CD4-positive, alpha-beta T cell treated with Interleukin-15 for 4 hours (primary cell): ENCODE measurements at regions not wholly inside any gene's neighbourhood (a gene's known extent, or its start where the extent isn't known, plus 50 kb on each side); places are given as distances from the start of the nearest gene placed in this dataset.
"Not testable (repeated sequence)": the region's sequence is repeated elsewhere in the genome, so short reads cannot be mapped to it uniquely, and the experiment has no call there.

Experiments used
- DNase-seq: peaks from one replicate; pipeline ENCODE4 v3.0.0-alpha.2; 2020; ENCODE audit warnings: low spot score

DNA sequence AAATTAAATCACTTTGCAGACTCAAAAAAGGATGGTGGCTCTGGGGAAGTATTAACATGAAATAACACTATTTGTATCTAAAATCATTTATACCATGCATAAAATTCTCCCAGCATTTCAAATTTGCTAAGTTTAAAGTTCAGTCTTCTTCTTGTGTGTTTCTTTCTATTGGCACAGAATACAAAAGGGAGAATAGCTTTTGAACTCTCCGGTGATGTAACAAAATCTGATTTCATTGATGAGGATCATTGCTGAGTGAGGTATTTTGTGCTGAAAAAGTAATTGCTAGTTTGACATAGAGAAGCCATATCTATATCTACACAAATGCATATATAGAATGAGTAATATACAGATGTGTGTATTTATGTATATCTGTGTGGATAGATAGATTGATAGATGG lies 174.8 kb downstream of the LACC1 start:
- DNase-seq = no peak

DNA sequence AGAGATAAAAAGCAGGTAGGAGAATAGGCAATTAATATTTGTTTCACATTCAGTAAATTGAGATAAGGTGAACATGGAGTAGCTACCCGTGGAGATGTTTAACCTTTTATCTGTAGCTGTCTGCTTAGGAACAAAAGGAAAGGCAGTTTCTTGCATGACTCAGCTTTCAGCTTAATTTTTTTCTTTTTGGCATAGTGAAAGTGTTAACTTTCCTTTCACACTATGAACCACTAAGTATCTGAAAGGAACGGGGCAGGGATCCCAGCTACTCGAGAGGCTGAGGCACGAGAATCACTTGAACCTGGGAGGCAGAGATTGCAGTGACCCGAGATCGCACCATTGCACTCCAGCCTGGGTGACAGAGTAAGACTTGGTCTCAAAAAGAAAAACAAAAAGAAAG lies 176.0 kb downstream of the LACC1 start:
- DNase-seq = not testable (repeated sequence)

DNA sequence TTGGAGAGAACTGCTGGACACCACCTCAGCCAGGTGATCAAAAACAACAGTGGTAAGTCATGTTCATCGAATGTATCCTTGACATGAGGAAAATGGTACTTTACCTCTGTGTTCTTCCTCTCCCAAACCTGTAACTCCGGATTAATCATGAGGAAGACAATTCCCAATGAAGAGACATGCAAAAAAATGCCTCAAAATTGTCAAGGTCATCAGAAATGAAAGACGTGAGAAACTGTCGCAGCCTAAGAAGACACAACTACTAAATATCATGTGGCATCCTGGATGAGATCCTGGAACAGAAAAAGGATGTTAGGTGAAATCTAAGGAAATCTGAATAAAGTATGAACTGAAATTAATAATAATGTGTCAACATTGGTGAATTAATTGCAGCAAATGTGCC lies 178.4 kb downstream of the LACC1 start:
- no peak for DNase-seq

DNA sequence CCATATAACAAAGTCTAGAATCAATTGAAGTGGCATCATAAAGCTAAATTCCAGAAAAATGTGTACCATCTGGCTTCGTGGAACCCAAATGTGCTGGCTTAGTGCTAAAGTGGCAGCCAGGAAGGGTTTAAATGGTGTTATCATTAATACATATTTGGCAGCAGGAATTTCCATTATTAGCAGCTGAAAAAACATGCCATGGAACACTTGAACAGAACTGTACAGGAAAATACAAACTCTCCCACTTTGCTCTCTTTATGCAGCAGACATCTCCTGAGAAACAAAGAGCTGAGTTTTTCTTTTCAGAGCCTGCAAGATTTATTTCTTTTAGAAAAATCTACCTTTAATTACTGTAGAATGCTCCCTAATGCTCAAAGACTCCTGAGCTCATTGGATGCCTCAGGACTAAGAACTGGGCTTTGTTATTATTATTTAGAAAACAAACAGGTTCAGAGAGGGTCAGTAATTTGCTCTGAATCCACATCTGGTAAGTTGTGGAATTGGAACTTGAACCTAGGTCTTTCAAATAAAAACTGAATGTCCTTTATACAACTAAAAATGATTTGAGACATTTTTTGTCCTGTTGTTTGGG lies 179.0 kb downstream of the LACC1 start:
- no peak for DNase-seq

DNA sequence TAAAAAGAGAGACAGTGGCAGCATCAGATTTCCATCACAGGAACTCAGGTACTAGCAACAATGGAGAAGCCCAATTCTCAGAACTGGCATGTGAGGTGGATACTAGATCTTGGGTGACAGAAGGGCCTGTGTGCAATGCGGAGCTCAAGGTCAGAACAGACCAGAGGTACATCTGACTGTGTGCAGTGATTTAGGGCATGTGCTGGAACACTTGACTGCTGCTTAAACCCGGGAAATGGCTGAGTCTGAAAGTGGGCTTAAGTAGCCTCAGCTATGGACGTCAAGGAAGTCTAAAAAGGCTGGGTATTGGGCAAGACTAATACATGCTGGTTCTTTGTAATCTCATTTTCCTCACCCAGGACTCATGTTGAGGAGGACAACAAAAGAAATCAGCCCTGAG lies 182.2 kb downstream of the LACC1 start:
- DNase-seq = no peak

DNA sequence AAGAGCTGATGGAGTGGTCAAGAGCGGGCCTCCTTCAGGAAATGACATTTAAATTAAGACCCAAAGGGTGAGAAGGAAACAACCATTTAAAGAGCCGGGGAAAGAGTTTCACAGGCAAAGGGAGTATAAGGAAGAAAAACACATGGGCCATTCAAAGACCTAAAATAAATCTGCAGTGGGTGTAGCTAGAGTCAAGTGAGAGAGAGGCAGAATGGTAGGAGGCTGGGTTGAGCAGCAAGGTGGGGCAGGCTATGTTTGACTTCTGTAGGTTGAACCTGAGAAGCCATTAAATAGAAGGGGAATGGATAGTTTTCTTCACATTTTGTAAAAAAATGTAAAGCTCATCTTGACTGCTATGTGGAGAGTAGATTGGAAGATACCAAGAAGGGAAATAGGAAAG lies 183.8 kb downstream of the LACC1 start:
- no peak for DNase-seq

DNA sequence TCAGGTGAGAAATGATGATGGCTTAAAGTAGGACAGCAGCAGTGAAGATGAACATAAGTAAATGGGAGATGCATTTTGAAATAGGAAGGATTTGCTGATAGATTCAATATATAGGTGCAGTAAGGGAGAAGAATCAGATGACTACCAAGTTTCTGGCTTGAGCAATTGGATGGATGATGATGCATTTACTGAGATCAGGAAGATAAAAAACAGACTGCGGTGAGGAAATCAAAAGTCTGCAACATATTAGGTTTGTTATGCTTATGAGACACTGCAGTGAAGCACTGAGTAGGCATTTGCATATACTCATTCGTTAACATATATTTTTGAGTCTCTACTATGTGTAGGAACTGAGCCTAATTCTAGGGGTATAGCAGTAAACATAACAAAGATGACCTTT lies 184.2 kb downstream of the LACC1 start:
- no peak for DNase-seq

DNA sequence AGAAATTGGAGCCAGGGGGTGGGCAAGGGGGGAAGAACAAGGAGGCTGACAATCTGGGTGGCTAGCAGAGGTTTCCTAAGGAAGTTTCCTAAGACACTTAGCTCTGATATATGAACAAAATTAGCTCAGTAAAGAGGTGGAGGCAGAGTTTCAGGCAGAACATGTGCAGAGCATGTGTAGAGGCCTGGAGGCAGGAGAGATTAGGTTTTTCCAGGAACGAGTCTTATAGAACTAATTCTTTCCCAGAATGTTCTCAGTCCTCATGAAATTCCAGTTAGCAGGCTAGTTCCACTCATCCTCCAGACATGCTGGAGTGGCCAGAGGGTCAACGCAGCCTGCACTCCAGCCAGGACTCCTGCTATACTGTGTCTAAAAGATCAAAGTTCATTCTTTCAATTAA lies 184.7 kb downstream of the LACC1 start:
- DNase-seq = no peak

DNA sequence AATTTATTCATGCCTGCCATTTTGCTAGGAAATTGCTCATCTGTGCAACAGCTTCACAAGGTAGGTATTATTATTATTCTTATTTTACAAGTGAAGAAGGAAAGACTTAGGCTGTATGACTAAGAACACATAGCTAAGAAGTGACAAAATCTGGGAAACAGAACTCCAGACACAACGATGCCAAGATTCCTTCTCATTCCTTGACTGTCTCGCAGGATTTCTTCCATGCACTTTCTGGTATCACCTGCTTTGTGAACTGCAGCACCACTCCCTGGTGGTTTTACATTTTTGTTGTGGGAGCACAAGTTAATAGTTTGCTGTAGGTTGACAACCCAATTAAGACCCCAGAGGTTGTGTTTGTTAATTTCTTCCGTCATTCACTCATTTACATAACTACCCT lies 188.5 kb downstream of the LACC1 start:
- DNase-seq = no peak

DNA sequence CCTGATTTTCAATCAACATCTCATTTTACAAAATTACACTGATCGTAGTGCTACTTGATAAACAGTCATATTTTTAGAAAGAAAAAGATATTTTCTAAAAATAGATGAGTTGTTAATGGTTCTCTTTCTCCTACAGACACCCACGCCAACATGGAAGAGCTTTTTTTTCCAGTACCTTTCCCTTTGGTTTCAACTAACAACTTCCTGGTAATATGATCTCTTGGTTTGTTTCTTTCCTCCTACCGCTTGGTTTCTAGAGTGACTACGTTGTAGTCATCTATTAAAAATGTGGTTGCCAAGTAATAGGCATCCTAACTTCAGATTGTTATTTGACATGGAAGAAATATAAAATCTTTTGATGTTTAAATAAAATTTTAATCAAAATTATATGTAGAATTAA lies 189.0 kb downstream of the LACC1 start:
- no peak for DNase-seq

DNA sequence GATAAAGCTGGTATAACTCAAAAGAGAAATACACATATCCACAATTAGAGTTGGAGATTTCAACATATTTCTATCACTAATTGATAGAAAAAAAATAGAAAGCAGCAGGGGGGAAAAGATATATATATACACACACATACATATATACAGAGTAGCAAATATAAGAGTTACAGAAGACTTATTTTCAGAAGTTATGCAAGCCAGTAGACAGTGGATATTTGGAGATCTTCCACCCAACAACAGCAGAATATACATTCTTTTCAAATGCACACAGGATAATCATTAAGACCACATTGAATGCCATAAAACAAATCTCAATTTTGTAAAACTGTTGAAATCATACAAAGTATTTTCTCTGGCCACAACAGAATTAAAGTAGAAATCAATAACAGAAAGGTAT lies 192.8 kb downstream of the LACC1 start:
- no peak for DNase-seq

DNA sequence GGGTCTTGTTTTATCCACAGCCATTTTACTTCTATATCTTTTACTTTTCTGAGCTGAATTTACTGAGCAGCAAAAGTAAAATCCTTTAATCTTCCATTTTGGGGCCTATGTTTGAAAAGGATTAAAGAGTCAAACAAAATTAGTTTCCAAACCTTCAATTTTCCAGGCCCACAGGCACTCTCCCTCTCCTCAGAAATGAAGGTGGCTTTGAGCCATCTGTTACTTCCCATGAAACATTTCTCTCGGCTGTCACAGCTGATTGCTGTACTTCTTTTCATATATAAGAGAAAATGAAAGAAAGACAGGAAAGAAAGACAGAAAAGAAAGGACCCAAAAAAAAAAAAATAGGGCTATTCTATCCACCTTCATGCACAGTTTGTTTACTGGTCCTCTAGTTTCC lies 194.9 kb downstream of the LACC1 start:
- DNase-seq = no peak

DNA sequence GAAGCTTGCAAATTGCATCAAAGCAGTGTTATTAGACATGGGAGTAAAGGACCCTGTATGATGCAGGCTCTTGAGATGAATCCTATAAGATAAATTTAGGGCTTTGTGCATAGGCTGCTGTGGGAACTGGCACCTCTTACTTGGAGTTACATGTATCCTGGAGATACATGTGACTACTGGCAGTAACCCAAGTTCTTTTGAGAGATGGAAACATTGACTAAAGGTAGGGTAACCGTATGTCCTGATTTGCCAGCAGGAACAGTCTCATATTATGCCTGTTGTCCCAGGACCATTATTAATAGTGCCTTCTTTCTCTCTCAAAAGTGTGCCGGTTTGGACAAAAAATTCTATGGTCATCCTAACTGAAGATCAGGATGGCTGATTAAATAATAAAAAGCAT lies 195.4 kb downstream of the LACC1 start:
- DNase-seq = no peak

DNA sequence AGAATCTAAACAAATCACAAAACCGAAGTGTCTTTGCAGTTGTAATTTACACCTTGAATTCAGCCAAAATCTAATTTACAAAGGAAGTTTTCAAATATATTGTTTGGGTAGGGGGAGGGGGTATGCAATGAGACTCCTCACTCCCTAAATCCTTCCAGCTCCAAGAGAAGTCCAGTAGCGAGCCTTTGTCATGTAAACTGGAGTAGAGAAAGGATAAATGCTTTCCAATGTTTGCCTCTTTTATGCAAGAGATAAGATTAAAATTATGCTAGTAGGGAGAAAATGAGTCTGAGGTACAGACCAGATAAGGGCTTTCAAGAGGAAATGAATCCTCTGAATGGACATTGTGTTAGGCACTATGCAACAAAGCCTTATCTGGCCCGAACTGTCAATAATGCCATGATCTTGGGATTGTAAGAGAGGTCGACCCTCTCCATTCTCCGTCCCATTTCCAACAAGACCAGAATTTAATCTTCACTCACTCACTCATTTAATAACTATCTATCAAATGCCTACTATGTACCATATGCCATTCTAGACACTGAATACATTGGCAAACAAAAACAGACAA lies 199.2 kb downstream of the LACC1 start:
- DNase-seq = no peak

DNA sequence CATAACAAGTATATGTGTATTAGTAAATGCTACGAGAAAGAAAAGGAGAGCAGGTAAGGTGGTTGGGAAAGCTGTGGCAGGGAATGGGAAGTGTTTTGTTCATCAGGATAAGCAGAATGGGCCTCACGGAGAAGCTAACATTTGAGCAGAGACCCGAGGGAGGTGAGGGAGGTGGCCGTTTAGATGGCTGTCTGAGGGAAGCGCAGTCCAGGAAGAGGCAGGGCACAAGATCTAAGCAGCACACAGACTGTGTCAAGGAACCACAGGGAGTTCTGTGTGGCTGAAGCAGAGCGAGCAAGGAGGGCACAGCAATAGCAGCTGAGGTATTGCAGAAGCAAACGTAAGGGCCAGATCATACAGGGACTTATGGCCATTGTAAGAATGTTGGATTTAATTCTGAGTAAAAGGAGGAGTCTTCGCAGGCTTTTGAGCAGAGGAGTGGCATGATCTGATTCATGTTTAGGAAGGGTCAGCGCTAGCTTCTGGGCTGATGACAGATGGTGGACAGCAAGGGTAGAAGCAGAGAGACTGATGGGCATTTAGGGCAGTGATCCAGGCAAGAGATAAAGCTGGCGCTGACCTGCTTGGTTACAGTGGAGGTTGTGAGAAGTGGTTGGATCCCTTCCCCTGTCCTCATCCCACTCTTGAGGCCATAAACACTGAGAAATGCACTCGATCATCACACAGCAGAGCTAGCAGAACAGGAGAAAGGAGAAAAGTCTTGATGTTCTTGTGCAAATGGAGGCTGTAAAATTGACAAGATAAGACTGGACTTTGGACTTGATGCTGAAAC lies 199.9 kb downstream of the LACC1 start:
- no peak for DNase-seq

DNA sequence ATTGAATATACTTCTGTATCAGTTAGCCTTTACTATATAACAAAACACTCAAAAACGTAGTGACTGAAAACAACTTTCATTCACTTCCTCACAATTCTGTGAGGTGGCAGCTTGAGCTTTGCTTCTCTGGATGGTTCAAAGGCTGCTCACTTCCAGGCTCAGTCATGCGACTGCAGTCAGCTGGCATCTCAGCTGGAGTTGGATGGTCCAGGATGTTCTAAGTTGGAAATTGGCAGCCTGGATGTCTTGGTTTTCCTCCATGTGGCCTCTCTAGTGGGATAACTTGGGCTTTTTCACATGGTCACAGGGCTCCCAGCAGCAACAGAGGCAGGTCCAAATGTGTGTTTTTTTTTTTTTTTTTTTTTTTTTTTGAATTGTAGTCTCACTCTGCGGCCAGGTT lies 204.4 kb downstream of the LACC1 start:
- DNase-seq = no peak

DNA sequence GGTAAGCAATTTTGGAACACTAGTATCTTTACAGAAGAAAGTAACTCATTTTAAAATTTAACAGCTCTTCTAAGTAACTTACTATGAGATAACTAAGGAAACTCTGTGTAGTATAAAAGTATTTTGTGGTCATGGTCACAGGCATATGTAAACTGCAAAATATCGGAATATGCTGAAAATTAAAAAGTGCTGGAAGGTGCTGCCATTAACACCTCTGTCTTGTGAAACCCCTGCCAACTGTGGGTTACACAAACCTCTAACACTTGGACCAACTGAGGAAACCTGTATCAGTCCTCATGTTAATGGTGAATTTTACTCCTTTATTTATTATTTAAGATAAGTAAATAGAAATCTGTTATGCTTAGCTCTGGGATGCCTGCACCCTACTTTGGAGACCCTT lies 206.7 kb downstream of the LACC1 start:
- DNase-seq = no peak

DNA sequence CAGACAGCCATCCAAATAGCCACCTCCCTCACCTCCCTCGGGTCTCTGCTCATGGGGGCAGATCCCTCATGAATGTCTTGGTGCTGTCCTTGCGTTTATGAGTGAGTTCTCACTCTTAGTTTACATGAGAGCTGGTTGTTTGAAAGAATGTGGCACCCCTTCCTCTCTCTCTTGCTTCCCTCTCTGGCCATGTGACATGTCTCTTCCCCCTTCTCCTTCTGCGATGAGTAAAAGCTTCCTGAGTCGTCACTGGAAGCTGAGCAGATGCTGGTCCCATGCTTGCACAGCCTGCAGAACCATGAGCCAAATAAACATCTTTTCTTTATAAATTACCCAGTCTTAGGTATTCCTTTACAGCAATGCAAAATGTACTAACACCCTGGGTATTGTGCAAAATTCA lies 208.7 kb downstream of the LACC1 start:
- DNase-seq = no peak

DNA sequence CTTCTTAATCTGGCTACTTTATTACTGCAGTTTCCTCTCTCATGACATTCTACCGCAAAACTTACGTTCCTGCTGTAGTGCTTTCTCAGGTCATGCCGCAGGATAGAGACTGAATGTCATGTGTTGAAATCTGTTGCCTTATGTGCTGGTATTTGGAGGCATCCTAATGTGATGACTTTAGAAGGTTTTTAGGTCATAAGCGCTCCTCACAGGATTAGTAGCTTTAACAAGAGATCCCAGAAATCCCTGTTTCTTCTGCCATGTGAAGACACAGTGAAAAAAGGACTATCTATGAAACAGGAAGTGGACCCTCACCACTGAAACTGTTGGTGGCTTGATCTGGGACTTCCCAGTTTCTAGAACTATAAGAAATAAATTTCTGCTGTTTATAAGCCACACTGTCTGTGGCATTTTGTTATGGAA lies 209.3 kb downstream of the LACC1 start:
- DNase-seq = no peak

DNA sequence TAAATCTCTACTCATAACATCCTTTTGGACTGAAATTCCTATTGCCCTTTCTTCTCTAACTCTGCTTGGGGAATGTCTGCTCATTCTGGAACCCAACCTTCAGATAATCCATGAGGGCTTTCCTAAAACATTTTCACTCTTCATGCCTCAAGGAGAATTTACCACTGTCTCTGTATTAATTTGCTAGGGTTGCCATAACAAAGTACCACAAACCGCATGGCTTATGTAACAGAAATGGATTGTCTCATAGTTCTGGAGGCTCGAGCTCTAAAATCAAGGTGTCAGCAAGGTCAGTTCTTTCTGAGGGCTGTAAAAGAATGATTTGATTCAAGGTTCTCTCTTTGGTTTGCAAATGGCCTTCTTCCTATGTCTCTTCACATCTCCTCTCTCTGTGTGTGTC lies 209.7 kb downstream of the LACC1 start:
- DNase-seq = no peak

DNA sequence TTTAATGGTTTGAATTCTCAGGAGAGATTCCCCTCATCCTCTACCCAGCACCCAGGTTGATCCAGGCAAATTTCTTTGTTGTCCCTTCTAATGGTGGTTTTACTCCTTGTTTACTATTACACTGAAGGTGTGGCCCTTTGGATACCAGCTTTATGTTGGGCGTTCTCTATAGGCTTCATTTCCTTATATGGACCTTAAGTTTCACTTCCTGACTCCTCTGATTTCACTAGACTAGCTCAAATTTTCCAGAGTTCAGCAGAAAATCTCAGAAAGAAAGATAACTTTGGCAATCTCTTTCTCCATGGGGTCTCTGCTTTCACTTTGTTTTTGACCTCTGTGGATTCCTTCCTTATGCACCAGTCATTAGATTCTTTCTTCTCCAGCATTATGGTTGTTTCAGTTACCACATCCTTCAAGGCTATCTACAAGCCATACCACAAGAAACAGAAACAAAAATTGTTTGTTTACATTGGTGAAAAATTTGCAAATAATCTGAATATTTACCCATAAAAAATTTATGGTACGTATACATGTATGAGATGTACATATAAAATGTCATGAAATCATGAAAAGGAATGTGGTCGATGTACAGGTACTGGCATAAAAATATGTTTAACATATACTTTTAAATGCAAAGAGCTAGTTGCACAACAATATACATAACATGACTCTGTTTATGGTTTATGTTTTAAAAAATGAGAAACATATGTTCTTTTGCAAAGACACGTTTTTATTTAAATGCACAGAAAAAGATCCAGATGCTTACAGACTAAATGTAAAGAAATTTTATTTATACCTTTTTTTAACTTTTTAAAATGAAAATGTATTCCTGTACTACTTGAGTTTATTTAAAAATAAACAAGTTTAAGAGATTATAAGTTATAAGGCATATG lies 212.6 kb downstream of the LACC1 start:
- no peak for DNase-seq
